DND-41 (cell line): ENCODE measurements at regions not wholly inside any gene's neighbourhood (a gene's known extent, or its start where the extent isn't known, plus 50 kb on each side); places are given as distances from the start of the nearest gene placed in this dataset.

Experiments
- EZH2 ChIP-seq: IDR thresholded peaks from 3 replicates; pipeline ENCODE4 v1.6.1; 2012; ENCODE audit warnings: borderline replicate concordance, low read depth, mild to moderate bottlenecking, moderate library complexity, low read length, inconsistent platforms; ENCODE audit not compliant: severe bottlenecking
- TF ChIP-seq, protein P1 (sequence below): IDR thresholded peaks from 2 replicates; pipeline ENCODE4 v1.5.1; 2012; ENCODE audit warnings: borderline replicate concordance, low read length, moderate library complexity, mild to moderate bottlenecking; ENCODE audit not compliant: poor library complexity, severe bottlenecking; ENCODE audit errors: extremely low read depth

- TF ChIP-seq, protein P1, sequence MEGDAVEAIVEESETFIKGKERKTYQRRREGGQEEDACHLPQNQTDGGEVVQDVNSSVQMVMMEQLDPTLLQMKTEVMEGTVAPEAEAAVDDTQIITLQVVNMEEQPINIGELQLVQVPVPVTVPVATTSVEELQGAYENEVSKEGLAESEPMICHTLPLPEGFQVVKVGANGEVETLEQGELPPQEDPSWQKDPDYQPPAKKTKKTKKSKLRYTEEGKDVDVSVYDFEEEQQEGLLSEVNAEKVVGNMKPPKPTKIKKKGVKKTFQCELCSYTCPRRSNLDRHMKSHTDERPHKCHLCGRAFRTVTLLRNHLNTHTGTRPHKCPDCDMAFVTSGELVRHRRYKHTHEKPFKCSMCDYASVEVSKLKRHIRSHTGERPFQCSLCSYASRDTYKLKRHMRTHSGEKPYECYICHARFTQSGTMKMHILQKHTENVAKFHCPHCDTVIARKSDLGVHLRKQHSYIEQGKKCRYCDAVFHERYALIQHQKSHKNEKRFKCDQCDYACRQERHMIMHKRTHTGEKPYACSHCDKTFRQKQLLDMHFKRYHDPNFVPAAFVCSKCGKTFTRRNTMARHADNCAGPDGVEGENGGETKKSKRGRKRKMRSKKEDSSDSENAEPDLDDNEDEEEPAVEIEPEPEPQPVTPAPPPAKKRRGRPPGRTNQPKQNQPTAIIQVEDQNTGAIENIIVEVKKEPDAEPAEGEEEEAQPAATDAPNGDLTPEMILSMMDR = no peak
- no peak for TF ChIP-seq EZH2
Observed at GRCh38 chr22:47445212-47445611, 682.8 kb downstream of the TBC1D22A start.
